ENCODE measurements at regions not wholly inside any gene's neighbourhood (a gene's known extent, or its start where the extent isn't known, plus 50 kb on each side); places are given as distances from the start of the nearest gene placed in this dataset.

DNA sequence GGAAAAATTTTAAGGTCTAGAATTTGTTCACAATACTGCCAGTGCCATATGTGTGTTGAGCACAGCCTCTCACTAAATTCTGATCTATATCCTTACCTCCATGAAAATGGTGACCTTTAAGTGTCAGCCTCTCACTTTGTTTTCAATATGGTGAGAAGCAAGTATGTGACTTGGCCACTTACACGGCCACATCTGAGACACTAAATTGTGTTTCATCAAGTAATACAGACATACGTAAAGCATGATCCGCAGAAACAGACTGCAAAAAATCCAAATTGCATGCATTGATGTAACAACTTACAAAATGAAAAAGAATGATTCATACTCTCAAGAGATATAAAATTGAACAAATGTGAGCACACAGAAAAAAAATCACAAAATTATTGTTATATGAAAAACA, 55.2 kb upstream of the UGP2 start:
- DNase-seq, result no peak

GRCh38 chr2:63788071-63788470, 53.6 kb upstream of the UGP2 start:
- DNase-seq, result no peak

GRCh38 chr2:63789338-63790020, 52.2 kb upstream of the UGP2 start:
- no peak for DNase-seq

GRCh38 chr2:63790491-63790890, 51.2 kb upstream of the UGP2 start:
- DNase-seq, result no peak

- DNase-seq, result no peak
Observed at GRCh38 chr2:63790906-63791305, 50.8 kb upstream of the UGP2 start.

- no peak for DNase-seq
Observed at GRCh38 chr2:63791387-63791786, 50.3 kb upstream of the UGP2 start.

Data from NCI-H510A (cell line).